IMR-90 (cell line): ENCODE measurements at regions not wholly inside any gene's neighbourhood (a gene's known extent, or its start where the extent isn't known, plus 50 kb on each side); places are given as distances from the start of the nearest gene placed in this dataset.

Source experiments
- CEBPB ChIP-seq: IDR thresholded peaks from 2 replicates; pipeline ENCODE4 v1.6.1; 2012; ENCODE audit warnings: low read depth, low read length, improper control_type of control experiment
- CHD1 ChIP-seq: IDR thresholded peaks from 2 replicates; pipeline ENCODE4 v1.6.1; 2012; ENCODE audit warnings: low read depth, low read length, improper control_type of control experiment
- FOS ChIP-seq: fragments of 150-350 bp; IDR thresholded peaks from 2 replicates; pipeline ENCODE4 v1.6.1; 2016; ENCODE audit warnings: low read depth, low read length
- MAFK ChIP-seq: IDR thresholded peaks from 2 replicates; pipeline ENCODE4 v1.6.1; 2012; ENCODE audit warnings: low read depth, low read length, improper control_type of control experiment
- MAZ ChIP-seq: IDR thresholded peaks from 2 replicates; pipeline ENCODE4 v1.6.1; 2012; ENCODE audit warnings: low read depth, mild to moderate bottlenecking, low read length, improper control_type of control experiment, moderate library complexity, borderline replicate concordance
- MXI1 ChIP-seq: IDR thresholded peaks from 2 replicates; pipeline ENCODE4 v1.6.1; 2012; ENCODE audit warnings: low read depth, mild to moderate bottlenecking, low read length, moderate library complexity, borderline replicate concordance
- NFE2L2 ChIP-seq: fragments of 150-350 bp; IDR thresholded peaks from 2 replicates; pipeline ENCODE4 v1.6.1; 2016; ENCODE audit warnings: low read depth, mild to moderate bottlenecking, low read length
- POLR2A ChIP-seq: IDR thresholded peaks from 2 replicates; pipeline ENCODE4 v1.6.1; 2012; ENCODE audit warnings: mild to moderate bottlenecking, low read depth, low read length
- RAD21 ChIP-seq: IDR thresholded peaks from 2 replicates; pipeline ENCODE4 v1.6.1; 2012; ENCODE audit warnings: low read length, improper control_type of control experiment
- RFX5 ChIP-seq: IDR thresholded peaks from 2 replicates; pipeline ENCODE4 v1.8.0; 2012; ENCODE audit warnings: low read depth, mild to moderate bottlenecking, low read length, moderate library complexity
- SMC3 ChIP-seq: fragments of 150-350 bp; IDR thresholded peaks from 2 replicates; pipeline ENCODE4 v1.6.1; 2016; ENCODE audit warnings: low read depth, mild to moderate bottlenecking, antibody characterized with exemption, low read length, moderate library complexity
- TF ChIP-seq, protein P1 (sequence below): conservative IDR thresholded peaks from 2 replicates; pipeline ENCODE4 v1.5.1; 2012; ENCODE audit warnings: mild to moderate bottlenecking, low read depth, low read length, improper control_type of control experiment
- TF ChIP-seq, protein P2 (sequence below): fragments of 150-350 bp; IDR thresholded peaks from 2 replicates; pipeline ENCODE4 v1.6.1; 2016; ENCODE audit warnings: low read depth, mild to moderate bottlenecking, low read length, moderate library complexity, borderline replicate concordance
- TF ChIP-seq, protein P3 (sequence below): fragments of 150-350 bp; IDR thresholded peaks from 2 replicates; pipeline ENCODE4 v1.6.1; 2017; ENCODE audit warnings: mild to moderate bottlenecking, antibody characterized with exemption, low read length, low read depth

DNA sequence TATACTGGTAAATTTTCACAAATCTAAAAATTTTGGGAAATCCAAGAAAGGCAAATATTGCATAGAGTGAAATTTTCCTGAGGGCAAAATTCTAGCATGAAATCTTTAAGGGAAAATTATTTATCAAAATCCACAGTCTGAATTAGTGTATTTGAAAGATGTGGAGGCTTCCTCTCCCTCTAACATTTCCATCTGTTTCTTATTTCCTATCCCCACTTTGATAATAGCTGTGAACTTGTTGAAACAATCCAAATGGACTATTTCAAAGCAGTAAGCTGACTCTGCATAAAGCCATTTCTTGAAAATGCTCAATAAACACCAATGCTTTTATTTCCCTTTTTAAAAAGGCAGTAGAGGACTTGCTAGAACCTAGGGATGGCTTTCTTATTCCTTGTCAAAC, 107.3 kb upstream of the PABPC4L start:
- TF ChIP-seq POLR2A (no peak), CHD1 (no peak), CEBPB (no peak), RFX5 (no peak), MAFK (no peak), MAZ (no peak), SMC3 (no peak), NFE2L2 (no peak), MXI1 (no peak), RAD21 (no peak), FOS (no peak)
- TF ChIP-seq, protein P1, sequence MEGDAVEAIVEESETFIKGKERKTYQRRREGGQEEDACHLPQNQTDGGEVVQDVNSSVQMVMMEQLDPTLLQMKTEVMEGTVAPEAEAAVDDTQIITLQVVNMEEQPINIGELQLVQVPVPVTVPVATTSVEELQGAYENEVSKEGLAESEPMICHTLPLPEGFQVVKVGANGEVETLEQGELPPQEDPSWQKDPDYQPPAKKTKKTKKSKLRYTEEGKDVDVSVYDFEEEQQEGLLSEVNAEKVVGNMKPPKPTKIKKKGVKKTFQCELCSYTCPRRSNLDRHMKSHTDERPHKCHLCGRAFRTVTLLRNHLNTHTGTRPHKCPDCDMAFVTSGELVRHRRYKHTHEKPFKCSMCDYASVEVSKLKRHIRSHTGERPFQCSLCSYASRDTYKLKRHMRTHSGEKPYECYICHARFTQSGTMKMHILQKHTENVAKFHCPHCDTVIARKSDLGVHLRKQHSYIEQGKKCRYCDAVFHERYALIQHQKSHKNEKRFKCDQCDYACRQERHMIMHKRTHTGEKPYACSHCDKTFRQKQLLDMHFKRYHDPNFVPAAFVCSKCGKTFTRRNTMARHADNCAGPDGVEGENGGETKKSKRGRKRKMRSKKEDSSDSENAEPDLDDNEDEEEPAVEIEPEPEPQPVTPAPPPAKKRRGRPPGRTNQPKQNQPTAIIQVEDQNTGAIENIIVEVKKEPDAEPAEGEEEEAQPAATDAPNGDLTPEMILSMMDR = no peak
- TF ChIP-seq, protein P2, sequence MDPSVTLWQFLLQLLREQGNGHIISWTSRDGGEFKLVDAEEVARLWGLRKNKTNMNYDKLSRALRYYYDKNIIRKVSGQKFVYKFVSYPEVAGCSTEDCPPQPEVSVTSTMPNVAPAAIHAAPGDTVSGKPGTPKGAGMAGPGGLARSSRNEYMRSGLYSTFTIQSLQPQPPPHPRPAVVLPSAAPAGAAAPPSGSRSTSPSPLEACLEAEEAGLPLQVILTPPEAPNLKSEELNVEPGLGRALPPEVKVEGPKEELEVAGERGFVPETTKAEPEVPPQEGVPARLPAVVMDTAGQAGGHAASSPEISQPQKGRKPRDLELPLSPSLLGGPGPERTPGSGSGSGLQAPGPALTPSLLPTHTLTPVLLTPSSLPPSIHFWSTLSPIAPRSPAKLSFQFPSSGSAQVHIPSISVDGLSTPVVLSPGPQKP = no peak
- TF ChIP-seq, protein P3, sequence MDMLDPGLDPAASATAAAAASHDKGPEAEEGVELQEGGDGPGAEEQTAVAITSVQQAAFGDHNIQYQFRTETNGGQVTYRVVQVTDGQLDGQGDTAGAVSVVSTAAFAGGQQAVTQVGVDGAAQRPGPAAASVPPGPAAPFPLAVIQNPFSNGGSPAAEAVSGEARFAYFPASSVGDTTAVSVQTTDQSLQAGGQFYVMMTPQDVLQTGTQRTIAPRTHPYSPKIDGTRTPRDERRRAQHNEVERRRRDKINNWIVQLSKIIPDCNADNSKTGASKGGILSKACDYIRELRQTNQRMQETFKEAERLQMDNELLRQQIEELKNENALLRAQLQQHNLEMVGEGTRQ = no peak
